WTC11 (cell line): ENCODE measurements at regions not wholly inside any gene's neighbourhood (a gene's known extent, or its start where the extent isn't known, plus 50 kb on each side); places are given as distances from the start of the nearest gene placed in this dataset.

Source experiments
- ATAC-seq: fragments of 200-7000 bp; cut with Tn5 transposase; 2 replicates; pipeline ENCODE4 v1.10.0; 2021; ENCODE audit warnings: mild to moderate bottlenecking, moderate library complexity
- CTCF ChIA-PET: fragments of 300-600 bp; sonication (Branson Sonifier 250); formaldehyde crosslinking; loops from one replicate; lab custom pipeline; 2021; ENCODE audit warnings: antibody characterized with exemption; lab: Charles Lee
- POLR2A ChIA-PET: fragments of 350-600 bp; sonication (Branson Sonifier 250); formaldehyde crosslinking; loops from one replicate; lab custom pipeline; 2021; ENCODE audit warnings: antibody characterized with exemption; lab: Charles Lee
- DNase-seq: peaks from one replicate; pipeline ENCODE4 v3.0.0; 2021; ENCODE audit warnings: low spot score
- H3K27ac Mint-ChIP-seq: 2 replicates; pipeline ENCODE4 v1.8.0; 2021; ENCODE audit warnings: mixed read lengths
- H3K27me3 Mint-ChIP-seq: 2 replicates; pipeline ENCODE4 v1.8.0; 2021; ENCODE audit warnings: low read depth, mild to moderate bottlenecking, moderate library complexity, mixed read lengths
- H3K36me3 Mint-ChIP-seq: 2 replicates; pipeline ENCODE4 v1.8.0; 2021; ENCODE audit warnings: mixed read lengths
- H3K4me1 Mint-ChIP-seq: 2 replicates; pipeline ENCODE4 v1.8.0; 2022; ENCODE audit warnings: mixed read lengths
- H3K4me3 Mint-ChIP-seq: 2 replicates; pipeline ENCODE4 v1.8.0; 2021; ENCODE audit warnings: mild to moderate bottlenecking, moderate library complexity, mixed read lengths
- H3K9me3 Mint-ChIP-seq: 2 replicates; pipeline ENCODE4 v1.8.0; 2021; ENCODE audit warnings: mixed read lengths
- AFF4 ChIP-seq: sonication (generic); formaldehyde crosslinking; IDR thresholded peaks from 2 replicates; pipeline ENCODE4 v1.8.1; 2023; ENCODE audit warnings: mild to moderate bottlenecking, missing genetic modification reagents, borderline replicate concordance
- AR ChIP-seq: fragments of 250-450 bp; sonication (Bioruptor Pico); IDR thresholded peaks from 2 replicates; pipeline ENCODE4 v1.9.0; 2021; ENCODE audit warnings: mild to moderate bottlenecking
- CBFB ChIP-seq: sonication (generic); formaldehyde crosslinking; IDR thresholded peaks from 2 replicates; pipeline ENCODE4 v1.8.1; 2022; ENCODE audit warnings: mild to moderate bottlenecking, low read depth, missing genetic modification reagents
- ELF4 ChIP-seq: sonication (generic); formaldehyde crosslinking; IDR thresholded peaks from 2 replicates; pipeline ENCODE4 v1.8.1; 2022; ENCODE audit warnings: low read depth, mild to moderate bottlenecking, moderate library complexity, missing genetic modification reagents
- FOXP1 ChIP-seq: sonication (generic); formaldehyde crosslinking; IDR thresholded peaks from 2 replicates; pipeline ENCODE4 v1.8.0; 2022; ENCODE audit warnings: missing genetic modification reagents, mild to moderate bottlenecking, moderate library complexity, borderline replicate concordance
- HMGA2 ChIP-seq: fragments of 250-450 bp; sonication (Bioruptor Pico); IDR thresholded peaks from 2 replicates; pipeline ENCODE4 v1.4.0; 2021; ENCODE audit warnings: mild to moderate bottlenecking, moderate library complexity
- HMGXB4 ChIP-seq: sonication (generic); formaldehyde crosslinking; IDR thresholded peaks from 2 replicates; pipeline ENCODE4 v1.8.1; 2023; ENCODE audit warnings: mild to moderate bottlenecking, moderate library complexity, missing genetic modification reagents
- JUN ChIP-seq: sonication (generic); formaldehyde crosslinking; IDR thresholded peaks from 2 replicates; pipeline ENCODE4 v1.8.0; 2023; ENCODE audit warnings: mild to moderate bottlenecking, missing genetic modification reagents
- SMAD3 ChIP-seq: sonication (generic); formaldehyde crosslinking; IDR thresholded peaks from 2 replicates; pipeline ENCODE4 v1.8.0; 2022; ENCODE audit warnings: missing genetic modification reagents, mild to moderate bottlenecking, borderline replicate concordance
- STAT6 ChIP-seq: sonication (generic); formaldehyde crosslinking; conservative IDR thresholded peaks from 2 replicates; pipeline ENCODE4 v1.8.1; 2023; ENCODE audit warnings: mild to moderate bottlenecking, low read depth, missing genetic modification reagents, moderate library complexity
- USF2 ChIP-seq: sonication (generic); formaldehyde crosslinking; IDR thresholded peaks from 2 replicates; pipeline ENCODE4 v1.8.1; 2023; ENCODE audit warnings: mild to moderate bottlenecking, missing genetic modification reagents, moderate library complexity
- ZBTB43 ChIP-seq: sonication (generic); formaldehyde crosslinking; IDR thresholded peaks from 2 replicates; pipeline ENCODE4 v1.8.1; 2023; ENCODE audit warnings: mild to moderate bottlenecking, missing genetic modification reagents
- ZNF121 ChIP-seq: sonication (generic); formaldehyde crosslinking; IDR thresholded peaks from 2 replicates; pipeline ENCODE4 v1.8.0; 2023; ENCODE audit warnings: missing genetic modification reagents
- ZNF138 ChIP-seq: sonication (generic); formaldehyde crosslinking; conservative IDR thresholded peaks from 2 replicates; pipeline ENCODE4 v1.8.1; 2022; ENCODE audit warnings: mild to moderate bottlenecking, moderate library complexity, missing genetic modification reagents
- ZNF512 ChIP-seq: sonication (generic); formaldehyde crosslinking; IDR thresholded peaks from 2 replicates; pipeline ENCODE4 v1.8.1; 2022; ENCODE audit warnings: missing genetic modification reagents, borderline replicate concordance

GRCh38 chr7:115271332-115272235, 349.7 kb downstream of the MDFIC start:
- TF ChIP-seq ELF4 (CRISPR knock-in tag), result no peak
- TF ChIP-seq ZNF512 (CRISPR knock-in tag), result no peak
- ChIA-PET CTCF (interaction anchor here (0.6 kb wide), 1 partner anchor 140 kb away, joined by 3 read pairs; no protein-coding TSS in a partner anchor), POLR2A (no interaction called here)
- Mint-ChIP-seq H3K27ac (no peak overlapping the region), H3K9me3 (no peaks in the 10 kb centered on the region), H3K4me3 (no peak overlapping the region), H3K27me3 (no peaks in the 10 kb centered on the region), H3K36me3 (no peaks in the 10 kb centered on the region), H3K4me1 (no peaks in the 10 kb centered on the region)
- ATAC-seq (no peak), DNase-seq (no peak)

- Mint-ChIP-seq H3K36me3 (no peaks in the 10 kb centered on the region), H3K27ac (no peak overlapping the region)
- DNase-seq, result no peak
- POLR2A ChIA-PET, result no interaction called here
- TF ChIP-seq HMGA2 (CRISPR knock-in tag) (no peak), USF2 (no peak), STAT6 (CRISPR knock-in tag) (no peak)
- TF ChIP-seq, all 79 proteins: peak for 0
- CTCF ChIA-PET, result no interaction called here
- ATAC-seq, result no peak
- Mint-ChIP-seq H3K4me3 (no peak overlapping the region), H3K9me3 (no peaks in the 10 kb centered on the region), H3K27me3 (no peaks in the 10 kb centered on the region), H3K4me1 (no peaks in the 10 kb centered on the region)
These were observed 347.6 kb downstream of the MDFIC start for GRCh38 chr7:115269486-115269885.

GRCh38 chr7:115267503-115267902, 345.6 kb downstream of the MDFIC start:
- CTCF ChIA-PET, result no interaction called here
- Mint-ChIP-seq H3K36me3 (no peaks in the 10 kb centered on the region), H3K4me1 (no peaks in the 10 kb centered on the region), H3K27ac (no peak overlapping the region), H3K27me3 (no peaks in the 10 kb centered on the region), H3K4me3 (no peak overlapping the region), H3K9me3 (no peaks in the 10 kb centered on the region)
- DNase-seq (no peak), ATAC-seq (no peak)
- POLR2A ChIA-PET, result no interaction called here
- TF ChIP-seq CBFB (CRISPR knock-in tag) (no peak), ZBTB43 (CRISPR knock-in tag) (no peak), SMAD3 (CRISPR knock-in tag) (no peak), FOXP1 (CRISPR knock-in tag) (no peak), ZNF138 (CRISPR knock-in tag) (no peak), JUN (no peak), AFF4 (CRISPR knock-in tag) (no peak), AR (no peak), HMGXB4 (CRISPR knock-in tag) (no peak), ZNF121 (CRISPR knock-in tag) (no peak)
